CD4-positive, alpha-beta T cell (primary cell): ENCODE measurements at regions not wholly inside any gene's neighbourhood (a gene's known extent, or its start where the extent isn't known, plus 50 kb on each side); places are given as distances from the start of the nearest gene placed in this dataset.

Source experiments
- ATAC-seq: fragments of 200-7000 bp; cut with Tn5 transposase; one replicate; pipeline ENCODE4 v1.10.0; 2022; ENCODE audit warnings: mild to moderate bottlenecking; ENCODE audit not compliant: poor library complexity
- CTCF ChIA-PET: fragments of 350-600 bp; sonication (Branson Sonifier 250); formaldehyde crosslinking; loops from one replicate; lab custom pipeline; 2021; ENCODE audit warnings: antibody characterized with exemption, inconsistent platforms; lab: Charles Lee
- POLR2A ChIA-PET: fragments of 350-600 bp; sonication (Branson Sonifier 250); formaldehyde crosslinking; loops from one replicate; lab custom pipeline; 2021; ENCODE audit warnings: antibody characterized with exemption, inconsistent platforms; lab: Charles Lee
- DNase-seq, 14 experiments: peaks; one replicate each; pipeline ENCODE4 v3.0.0-alpha.2; 2013 to 2020; ENCODE audit warnings: mixed read lengths in 2 of 14
- H3K27ac ChIP-seq, 2 donors: one replicate each; pipeline versions ENCODE4 v1.5.1 to v1.7.0; 2013; ENCODE audit warnings: low read length in 2 of 2, low read depth in 1 of 2, mild to moderate bottlenecking in 1 of 2
- H3K27me3 ChIP-seq, 2 experiments: 1 replicate in 1 of 2; 2 replicates in 1 of 2; pipeline versions ENCODE4 v1.6.1 to v1.7.0; 2013; ENCODE audit warnings: low read length in 2 of 2, control low read depth in 1 of 2, mild to moderate bottlenecking in 1 of 2, moderate library complexity in 1 of 2; ENCODE audit not compliant: insufficient read depth in 2 of 2, control insufficient read depth in 1 of 2
- H3K36me3 ChIP-seq: one replicate; pipeline ENCODE4 v1.6.1; 2013; ENCODE audit warnings: low read length, control low read depth; ENCODE audit not compliant: insufficient read depth
- H3K4me1 ChIP-seq: one replicate; pipeline ENCODE4 v1.6.1; 2013; ENCODE audit warnings: low read length, control low read depth; ENCODE audit not compliant: insufficient read depth
- H3K4me3 ChIP-seq: one replicate; pipeline ENCODE4 v1.5.1; 2013; ENCODE audit warnings: mild to moderate bottlenecking, low read length, moderate library complexity
- H3K9me3 ChIP-seq, 2 experiments: 1 replicate in 1 of 2; 2 replicates in 1 of 2; pipeline versions ENCODE4 v1.6.1 to v1.7.0; 2013; ENCODE audit warnings: low read length in 2 of 2, mild to moderate bottlenecking in 2 of 2, control low read depth in 1 of 2, moderate library complexity in 1 of 2; ENCODE audit not compliant: control insufficient read depth in 1 of 2, insufficient read depth in 1 of 2
- H3K27ac Mint-ChIP-seq: one replicate; pipeline ENCODE4 v1.8.0; 2020; ENCODE audit warnings: mixed read lengths
- H3K27me3 Mint-ChIP-seq: one replicate; pipeline ENCODE4 v1.8.0; 2021; ENCODE audit warnings: mixed read lengths
- H3K36me3 Mint-ChIP-seq: one replicate; pipeline ENCODE4 v1.8.0; 2021; ENCODE audit warnings: low read depth, mixed read lengths
- H3K4me1 Mint-ChIP-seq: one replicate; pipeline ENCODE4 v1.8.0; 2021; ENCODE audit warnings: low read depth, mixed read lengths
- H3K4me3 Mint-ChIP-seq: one replicate; pipeline ENCODE4 v1.8.0; 2020; ENCODE audit warnings: mild to moderate bottlenecking, mixed read lengths
- H3K9me3 Mint-ChIP-seq: one replicate; pipeline ENCODE4 v1.8.0; 2020; ENCODE audit warnings: mixed read lengths
- intact Hi-C, 2 experiments: fragments of 100-400 bp; cut with DNase I in 1 of 2; cut with micrococcal nuclease in 1 of 2; formaldehyde crosslinking; loops; one replicate each; pipeline versions ENCODE4 v1.15.1 to v1.9.0; 2023 to 2025; cut with DNase I, micrococcal nuclease
- TF ChIP-seq, protein P1 (sequence below): fragments of 200-600 bp; IDR thresholded peaks from one replicate; pipeline ENCODE4 v1.8.0; 2022; ENCODE audit warnings: antibody characterized with exemption, mild to moderate bottlenecking

DNA sequence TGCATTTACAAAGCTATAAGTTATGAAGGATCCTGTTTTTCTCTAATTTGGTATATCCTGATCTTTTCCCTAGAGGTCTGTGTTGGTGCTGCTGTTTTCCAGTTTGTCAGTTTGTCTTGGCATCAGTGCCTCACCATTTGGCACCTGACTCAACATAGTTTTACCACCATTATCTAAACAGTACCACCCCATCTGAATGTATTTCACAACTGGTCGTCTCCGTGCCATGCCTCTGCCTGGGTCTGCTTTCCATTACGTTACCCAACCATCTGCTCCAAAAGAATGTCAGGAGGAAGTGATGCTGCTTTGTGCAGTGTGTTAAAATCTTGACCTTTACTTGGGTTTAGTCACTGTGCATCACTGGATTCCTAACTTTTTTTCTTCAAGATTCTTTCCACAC is 129.3 kb upstream of the RASSF8 start:
- Histone ChIP-seq H3K27ac (no peak overlapping the region), H3K27me3 (no peaks in the 10 kb centered on the region), H3K9me3 (no peaks in the 10 kb centered on the region), H3K4me3 (no peak overlapping the region), H3K4me1 (no peaks in the 10 kb centered on the region), H3K36me3 (no peaks in the 10 kb centered on the region)
- H3K27ac Mint-ChIP-seq = no peak overlapping the region
- no peaks in the 10 kb centered on the region for H3K36me3 Mint-ChIP-seq
- no peaks in the 10 kb centered on the region for H3K4me1 Mint-ChIP-seq
- ChIA-PET CTCF (no interaction called here), POLR2A (no interaction called here)
- H3K27me3 Mint-ChIP-seq = no peaks in the 10 kb centered on the region
- TF ChIP-seq, protein P1, sequence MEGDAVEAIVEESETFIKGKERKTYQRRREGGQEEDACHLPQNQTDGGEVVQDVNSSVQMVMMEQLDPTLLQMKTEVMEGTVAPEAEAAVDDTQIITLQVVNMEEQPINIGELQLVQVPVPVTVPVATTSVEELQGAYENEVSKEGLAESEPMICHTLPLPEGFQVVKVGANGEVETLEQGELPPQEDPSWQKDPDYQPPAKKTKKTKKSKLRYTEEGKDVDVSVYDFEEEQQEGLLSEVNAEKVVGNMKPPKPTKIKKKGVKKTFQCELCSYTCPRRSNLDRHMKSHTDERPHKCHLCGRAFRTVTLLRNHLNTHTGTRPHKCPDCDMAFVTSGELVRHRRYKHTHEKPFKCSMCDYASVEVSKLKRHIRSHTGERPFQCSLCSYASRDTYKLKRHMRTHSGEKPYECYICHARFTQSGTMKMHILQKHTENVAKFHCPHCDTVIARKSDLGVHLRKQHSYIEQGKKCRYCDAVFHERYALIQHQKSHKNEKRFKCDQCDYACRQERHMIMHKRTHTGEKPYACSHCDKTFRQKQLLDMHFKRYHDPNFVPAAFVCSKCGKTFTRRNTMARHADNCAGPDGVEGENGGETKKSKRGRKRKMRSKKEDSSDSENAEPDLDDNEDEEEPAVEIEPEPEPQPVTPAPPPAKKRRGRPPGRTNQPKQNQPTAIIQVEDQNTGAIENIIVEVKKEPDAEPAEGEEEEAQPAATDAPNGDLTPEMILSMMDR = no peak
- no peak overlapping the region for H3K4me3 Mint-ChIP-seq
- ATAC-seq (no peak), DNase-seq (no peak)
- intact Hi-C loops = no loop called here
- no peaks in the 10 kb centered on the region for H3K9me3 Mint-ChIP-seq

DNA sequence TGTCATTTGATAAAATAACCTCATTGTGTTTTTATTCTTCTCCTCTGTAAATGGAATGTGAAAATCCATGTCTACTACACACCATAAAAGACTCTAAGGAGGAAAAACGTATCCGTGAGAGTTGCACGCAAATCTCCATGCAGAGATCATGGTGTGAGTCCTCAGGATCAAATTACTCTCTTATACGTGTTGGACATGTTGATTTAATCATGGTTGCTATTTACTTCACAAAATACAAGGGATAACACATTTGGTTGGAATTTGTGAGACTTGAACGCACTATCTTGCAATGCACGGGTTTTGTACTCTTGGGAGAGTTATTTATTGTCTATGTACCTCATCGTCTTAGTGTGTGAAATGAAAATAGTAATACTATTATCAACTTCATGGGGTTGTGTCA is 128.0 kb upstream of the RASSF8 start:
- TF ChIP-seq, protein P1 = no peak
- Mint-ChIP-seq H3K4me1 (no peaks in the 10 kb centered on the region), H3K27ac (no peak overlapping the region), H3K4me3 (no peak overlapping the region), H3K36me3 (no peaks in the 10 kb centered on the region), H3K9me3 (no peaks in the 10 kb centered on the region), H3K27me3 (no peaks in the 10 kb centered on the region)
- ATAC-seq = no peak
- no peaks in the 10 kb centered on the region for H3K4me1 ChIP-seq
- ChIA-PET POLR2A (no interaction called here), CTCF (no interaction called here)
- H3K36me3 ChIP-seq = no peaks in the 10 kb centered on the region
- H3K9me3 ChIP-seq = no peaks in the 10 kb centered on the region
- no peak overlapping the region for H3K27ac ChIP-seq
- intact Hi-C loops = no loop called here
- no peak for DNase-seq
- H3K27me3 ChIP-seq = no peaks in the 10 kb centered on the region
- no peak overlapping the region for H3K4me3 ChIP-seq

DNA sequence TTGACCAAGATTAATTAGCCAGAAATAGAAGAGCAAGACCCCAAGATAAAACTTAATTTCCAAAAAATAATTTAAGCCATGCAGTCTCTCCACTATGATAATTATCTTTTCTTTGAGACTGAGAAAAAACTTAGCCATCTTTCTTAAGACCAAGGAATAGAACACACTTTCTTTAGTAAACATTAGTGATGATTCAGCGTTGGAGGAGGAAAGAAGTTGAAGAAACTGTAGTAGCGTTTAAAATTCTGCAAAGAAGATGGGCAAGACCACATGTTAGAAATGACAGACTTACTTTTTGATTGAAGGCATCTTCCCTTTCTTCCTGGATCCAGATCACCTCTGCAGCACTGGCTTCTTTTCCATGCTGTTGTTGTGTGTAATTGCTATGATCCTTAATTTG is 124.8 kb upstream of the RASSF8 start:
- H3K4me1 ChIP-seq = no peaks in the 10 kb centered on the region
- H3K9me3 ChIP-seq = no peaks in the 10 kb centered on the region
- intact Hi-C loops = no loop called here
- H3K27me3 ChIP-seq = no peaks in the 10 kb centered on the region
- no peaks in the 10 kb centered on the region for H3K27me3 Mint-ChIP-seq
- H3K36me3 Mint-ChIP-seq = no peaks in the 10 kb centered on the region
- H3K27ac ChIP-seq = no peak overlapping the region
- H3K4me1 Mint-ChIP-seq = no peaks in the 10 kb centered on the region
- ChIA-PET POLR2A (no interaction called here), CTCF (interaction anchor here (0.5 kb wide), 1 partner anchor 77 kb away, joined by 3 read pairs; no protein-coding TSS in a partner anchor)
- ATAC-seq = no peak
- H3K4me3 ChIP-seq = no peak overlapping the region
- H3K9me3 Mint-ChIP-seq = no peaks in the 10 kb centered on the region
- no peak overlapping the region for H3K4me3 Mint-ChIP-seq
- H3K36me3 ChIP-seq = no peaks in the 10 kb centered on the region
- no peak for DNase-seq
- TF ChIP-seq, protein P1 = no peak
- H3K27ac Mint-ChIP-seq = no peak overlapping the region
